ENCODE measurements at regions not wholly inside any gene's neighbourhood (a gene's known extent, or its start where the extent isn't known, plus 50 kb on each side); places are given as distances from the start of the nearest gene placed in this dataset.

DNA sequence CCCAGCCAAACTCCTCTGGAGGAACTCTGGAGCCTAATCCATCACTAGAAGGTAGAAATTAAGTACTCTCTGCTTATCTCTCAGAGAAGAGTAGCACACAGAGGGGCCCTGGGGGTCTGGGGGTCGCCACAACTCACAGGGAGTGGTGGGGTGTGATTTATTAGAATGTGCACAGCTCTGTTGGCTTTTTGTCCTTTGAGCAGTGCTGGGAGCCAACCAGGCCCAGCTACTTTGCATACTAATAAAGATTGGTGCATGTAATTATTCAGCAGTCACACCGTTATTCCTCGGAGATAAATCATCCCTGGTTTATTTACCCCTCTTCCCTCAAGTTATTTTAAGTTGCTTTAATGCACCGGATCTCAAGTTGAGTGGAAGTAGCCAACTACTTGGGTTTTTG, 606.7 kb upstream of the EEF2KMT start:
- TF ChIP-seq, protein P1, sequence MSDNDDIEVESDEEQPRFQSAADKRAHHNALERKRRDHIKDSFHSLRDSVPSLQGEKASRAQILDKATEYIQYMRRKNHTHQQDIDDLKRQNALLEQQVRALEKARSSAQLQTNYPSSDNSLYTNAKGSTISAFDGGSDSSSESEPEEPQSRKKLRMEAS (IDR thresholded peaks at IDR 0.05), result no peak
- TF ChIP-seq, protein P2, sequence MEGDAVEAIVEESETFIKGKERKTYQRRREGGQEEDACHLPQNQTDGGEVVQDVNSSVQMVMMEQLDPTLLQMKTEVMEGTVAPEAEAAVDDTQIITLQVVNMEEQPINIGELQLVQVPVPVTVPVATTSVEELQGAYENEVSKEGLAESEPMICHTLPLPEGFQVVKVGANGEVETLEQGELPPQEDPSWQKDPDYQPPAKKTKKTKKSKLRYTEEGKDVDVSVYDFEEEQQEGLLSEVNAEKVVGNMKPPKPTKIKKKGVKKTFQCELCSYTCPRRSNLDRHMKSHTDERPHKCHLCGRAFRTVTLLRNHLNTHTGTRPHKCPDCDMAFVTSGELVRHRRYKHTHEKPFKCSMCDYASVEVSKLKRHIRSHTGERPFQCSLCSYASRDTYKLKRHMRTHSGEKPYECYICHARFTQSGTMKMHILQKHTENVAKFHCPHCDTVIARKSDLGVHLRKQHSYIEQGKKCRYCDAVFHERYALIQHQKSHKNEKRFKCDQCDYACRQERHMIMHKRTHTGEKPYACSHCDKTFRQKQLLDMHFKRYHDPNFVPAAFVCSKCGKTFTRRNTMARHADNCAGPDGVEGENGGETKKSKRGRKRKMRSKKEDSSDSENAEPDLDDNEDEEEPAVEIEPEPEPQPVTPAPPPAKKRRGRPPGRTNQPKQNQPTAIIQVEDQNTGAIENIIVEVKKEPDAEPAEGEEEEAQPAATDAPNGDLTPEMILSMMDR (IDR thresholded peaks at IDR 0.05 in 2 of 3, conservative IDR thresholded peaks at IDR 0.05 in 1 of 3; ENCODE audit: borderline replicate concordance in 1 of 3, insufficient read depth in 1 of 3, low read depth in 2 of 3, low read length in 2 of 3), result no peak
- TF ChIP-seq POLR2A (IDR thresholded peaks at IDR 0.05; ENCODE audit: borderline replicate concordance, extremely low read depth, insufficient read depth, insufficient read length), result no peak
- no peak for TF ChIP-seq SRF (IDR thresholded peaks at IDR 0.05; ENCODE audit: low read depth)
- no peak for TF ChIP-seq EZH2 (IDR thresholded peaks at IDR 0.05)
- no peak for TF ChIP-seq ZNF274 (IDR thresholded peaks at IDR 0.05; ENCODE audit: low read depth, low read length)
- no peak for TF ChIP-seq JUND (IDR thresholded peaks at IDR 0.05)
- TF ChIP-seq SIN3A (IDR thresholded peaks at IDR 0.05; ENCODE audit: low read depth), result no peak
- no peak for TF ChIP-seq EGR1 (IDR thresholded peaks at IDR 0.05; ENCODE audit: low read depth)
- TF ChIP-seq ZFX (IDR thresholded peaks at IDR 0.05), result no peak
